LoVo (cell line): ENCODE measurements at regions not wholly inside any gene's neighbourhood (a gene's known extent, or its start where the extent isn't known, plus 50 kb on each side); places are given as distances from the start of the nearest gene placed in this dataset.
"Not testable (repeated sequence)": the region's sequence is repeated elsewhere in the genome, so short reads cannot be mapped to it uniquely, and the experiment has no call there.

Source experiments
- DNase-seq: peaks from one replicate; pipeline ENCODE4 v3.0.0-alpha.2; 2016; ENCODE audit warnings: low spot score

GRCh38 chr12:33825986-33826602 is 196.2 kb upstream of the ALG10 start:
- no peak for DNase-seq

DNA sequence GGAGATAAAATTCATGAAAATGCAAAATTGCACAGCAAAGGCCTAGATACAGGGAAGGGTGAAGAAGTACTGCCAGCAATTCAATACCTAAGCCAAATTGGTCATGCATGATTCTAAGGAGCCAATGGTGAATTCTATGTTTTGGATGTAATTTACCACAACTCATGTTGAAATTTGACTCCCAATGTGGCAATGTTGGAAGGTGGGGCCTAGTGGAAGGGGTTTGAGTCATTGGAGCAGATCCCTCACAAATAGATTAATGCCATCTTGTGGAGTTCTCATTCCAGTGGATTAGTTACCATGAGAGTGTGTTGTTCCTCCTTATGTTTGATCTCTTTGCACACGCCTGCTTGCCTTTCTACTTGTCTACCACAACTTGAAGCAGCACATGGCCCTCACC is 194.0 kb upstream of the ALG10 start:
- no peak for DNase-seq

- no peak for DNase-seq
These were observed 192.2 kb upstream of the ALG10 start for GRCh38 chr12:33830070-33830469.

GRCh38 chr12:33832900-33833299 is 189.4 kb upstream of the ALG10 start:
- no peak for DNase-seq

GRCh38 chr12:33834672-33835071 is 187.6 kb upstream of the ALG10 start:
- no peak for DNase-seq

DNA sequence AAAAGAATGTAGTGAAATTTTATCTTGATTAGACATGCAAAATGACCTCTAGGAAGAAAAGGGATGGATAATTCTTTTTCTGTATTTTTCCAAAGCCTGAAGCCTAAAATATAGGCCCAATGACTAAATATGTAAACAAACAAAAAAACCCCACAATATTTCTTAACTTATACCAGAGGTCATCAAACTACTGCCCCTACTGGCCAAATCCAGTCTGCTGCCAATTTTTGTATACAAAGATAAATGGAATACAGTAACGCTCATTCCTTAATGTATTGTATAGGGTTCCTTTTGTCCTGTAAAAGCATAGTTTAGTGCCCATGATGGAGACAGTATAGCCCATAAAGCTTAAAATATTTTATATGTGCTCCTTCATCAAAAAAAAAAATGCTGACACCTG is 145.7 kb upstream of the ALG10 start:
- no peak for DNase-seq

- no peak for DNase-seq
These were observed 129.9 kb upstream of the ALG10 start for GRCh38 chr12:33892425-33892824.

- DNase-seq: not testable (repeated sequence)
These were observed 101.8 kb upstream of the ALG10 start for GRCh38 chr12:33920460-33920859.

DNA sequence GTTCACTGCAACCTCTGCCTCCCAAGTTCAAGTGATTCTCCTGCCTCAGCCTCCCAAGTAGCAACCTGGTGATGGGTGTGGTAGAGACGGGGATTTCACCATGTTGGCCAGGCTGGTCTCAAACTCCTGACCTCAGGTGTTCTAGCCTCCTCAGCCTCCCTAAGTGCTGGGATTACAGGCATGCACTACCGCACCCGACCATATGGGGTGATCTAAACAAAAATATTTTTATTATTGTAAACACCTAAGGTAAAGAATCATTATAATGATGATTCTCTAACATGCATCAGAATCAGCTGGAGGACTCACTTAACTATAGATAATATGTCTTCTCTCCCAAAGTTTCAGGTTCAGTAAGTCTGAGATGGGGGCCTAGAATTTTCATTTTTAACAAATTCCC is 96.2 kb upstream of the ALG10 start:
- no peak for DNase-seq

GRCh38 chr12:33937669-33938068 is 84.6 kb upstream of the ALG10 start:
- not testable (repeated sequence) for DNase-seq

DNA sequence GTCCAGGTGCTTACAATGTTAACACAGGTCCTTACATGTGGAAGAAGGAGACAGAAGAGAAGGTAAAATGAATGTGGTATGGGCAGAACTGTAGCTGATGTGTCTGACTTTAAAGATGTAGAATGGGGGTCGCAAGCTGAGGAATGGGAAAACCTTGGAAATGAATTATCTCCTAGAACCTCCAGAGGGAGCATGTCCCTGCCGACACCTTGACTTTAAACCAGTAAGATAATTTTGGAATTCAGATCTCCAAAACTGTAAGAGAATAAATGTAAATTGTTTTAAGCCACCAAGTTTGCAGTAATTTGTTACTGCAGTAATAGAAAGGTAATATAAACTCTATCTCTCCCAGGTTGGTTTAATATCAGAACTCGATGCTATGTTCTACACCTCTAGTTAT is 80.1 kb upstream of the ALG10 start:
- DNase-seq: no peak

- DNase-seq: no peak
These were observed 77.4 kb upstream of the ALG10 start for GRCh38 chr12:33944703-33945437.

- DNase-seq: no peak
These were observed 76.9 kb upstream of the ALG10 start for GRCh38 chr12:33945438-33945784.

- not testable (repeated sequence) for DNase-seq
These were observed 56.1 kb upstream of the ALG10 start for GRCh38 chr12:33966219-33966618.

GRCh38 chr12:33967760-33968159 is 54.5 kb upstream of the ALG10 start:
- no peak for DNase-seq
